ENCODE measurements at regions not wholly inside any gene's neighbourhood (a gene's known extent, or its start where the extent isn't known, plus 50 kb on each side); places are given as distances from the start of the nearest gene placed in this dataset.

- TF ChIP-seq POLR2A (conservative IDR thresholded peaks at IDR 0.05) (no peak), ZNF24 (IDR thresholded peaks at IDR 0.05) (no peak), CTCF (IDR thresholded peaks at IDR 0.05 in 2 of 3, conservative IDR thresholded peaks at IDR 0.05 in 1 of 3; ENCODE audit: insufficient read depth in 2 of 3, low read depth in 1 of 3, low read length in 3 of 3) (no peak), ZNF121 (CRISPR knock-in tag; conservative IDR thresholded peaks at IDR 0.05) (no peak), MNT (conservative IDR thresholded peaks at IDR 0.05) (no peak), KAT2B (IDR thresholded peaks at IDR 0.05; ENCODE audit: low read depth, low read length) (no peak), GABPA (tag; conservative IDR thresholded peaks at IDR 0.05; ENCODE audit: low read depth) (no peak), ARID2 (IDR thresholded peaks at IDR 0.05) (no peak), USF2 (CRISPR knock-in tag; IDR thresholded peaks at IDR 0.05) (no peak), CREB3 (tag; conservative IDR thresholded peaks at IDR 0.05; ENCODE audit: low read depth) (no peak), PHF8 (IDR thresholded peaks at IDR 0.05; ENCODE audit: borderline replicate concordance, low read length) (no peak)
Measured at GRCh38 chr3:125671461-125672243, 76.4 kb upstream of the OSBPL11 start.

Data from K562 (cell line).